ENCODE measurements at regions not wholly inside any gene's neighbourhood (a gene's known extent, or its start where the extent isn't known, plus 50 kb on each side); places are given as distances from the start of the nearest gene placed in this dataset.

- DNase-seq (ENCODE audit: insufficient read length, low spot score) (no peak), FAIRE-seq (no peak)
- TF ChIP-seq POLR2AphosphoS5 (IDR thresholded peaks at IDR 0.05; ENCODE audit: low read depth, low read length) (no peak), PAX5 (IDR thresholded peaks at IDR 0.05; ENCODE audit: insufficient read depth, low read length, severe bottlenecking) (no peak), POU2F2 (IDR thresholded peaks at IDR 0.05; ENCODE audit: low read depth, low read length) (no peak), TAF1 (IDR thresholded peaks at IDR 0.05; ENCODE audit: low read depth, low read length) (no peak), POLR2A (IDR thresholded peaks at IDR 0.05; ENCODE audit: low read depth, low read length) (no peak), SPI1 (IDR thresholded peaks at IDR 0.05; ENCODE audit: low read depth, low read length) (no peak)
Measured at GRCh38 chr9:17988489-17988888, 409.6 kb downstream of the SH3GL2 start.

GRCh38 chr9:17990602-17991001, 411.7 kb downstream of the SH3GL2 start:
- no peak for DNase-seq (ENCODE audit: insufficient read length, low spot score)
- FAIRE-seq, result no peak
- no peak for TF ChIP-seq SPI1 (IDR thresholded peaks at IDR 0.05; ENCODE audit: low read depth, low read length)
- TF ChIP-seq POLR2AphosphoS5 (IDR thresholded peaks at IDR 0.05; ENCODE audit: low read depth, low read length), result no peak
- TF ChIP-seq POU2F2 (IDR thresholded peaks at IDR 0.05; ENCODE audit: low read depth, low read length), result no peak
- no peak for TF ChIP-seq POLR2A (IDR thresholded peaks at IDR 0.05; ENCODE audit: low read depth, low read length)
- no peak for TF ChIP-seq PAX5 (IDR thresholded peaks at IDR 0.05; ENCODE audit: insufficient read depth, low read length, severe bottlenecking)
- no peak for TF ChIP-seq TAF1 (IDR thresholded peaks at IDR 0.05; ENCODE audit: low read depth, low read length)

GRCh38 chr9:17993024-17993423, 414.2 kb downstream of the SH3GL2 start:
- TF ChIP-seq SPI1 (IDR thresholded peaks at IDR 0.05; ENCODE audit: low read depth, low read length), result no peak
- no peak for TF ChIP-seq POLR2AphosphoS5 (IDR thresholded peaks at IDR 0.05; ENCODE audit: low read depth, low read length)
- no peak for TF ChIP-seq POLR2A (IDR thresholded peaks at IDR 0.05; ENCODE audit: low read depth, low read length)
- TF ChIP-seq PAX5 (IDR thresholded peaks at IDR 0.05; ENCODE audit: insufficient read depth, low read length, severe bottlenecking), result no peak
- TF ChIP-seq TAF1 (IDR thresholded peaks at IDR 0.05; ENCODE audit: low read depth, low read length), result no peak
- TF ChIP-seq POU2F2 (IDR thresholded peaks at IDR 0.05; ENCODE audit: low read depth, low read length), result no peak

GRCh38 chr9:17994695-17995425, 416.0 kb downstream of the SH3GL2 start:
- DNase-seq (ENCODE audit: insufficient read length, low spot score) (no peak), FAIRE-seq (no peak)

More at GRCh38 chr9:17993024-17993423, 414.2 kb downstream of the SH3GL2 start:
- DNase-seq (ENCODE audit: insufficient read length, low spot score), result no peak
- FAIRE-seq, result no peak

GRCh38 chr9:17996728-17997127, 417.9 kb downstream of the SH3GL2 start:
- DNase-seq (ENCODE audit: insufficient read length, low spot score) (no peak), FAIRE-seq (no peak)
- TF ChIP-seq POU2F2 (IDR thresholded peaks at IDR 0.05; ENCODE audit: low read depth, low read length) (no peak), POLR2A (IDR thresholded peaks at IDR 0.05; ENCODE audit: low read depth, low read length) (no peak), POLR2AphosphoS5 (IDR thresholded peaks at IDR 0.05; ENCODE audit: low read depth, low read length) (no peak), PAX5 (IDR thresholded peaks at IDR 0.05; ENCODE audit: insufficient read depth, low read length, severe bottlenecking) (no peak), SPI1 (IDR thresholded peaks at IDR 0.05; ENCODE audit: low read depth, low read length) (no peak), TAF1 (IDR thresholded peaks at IDR 0.05; ENCODE audit: low read depth, low read length) (no peak)

More at GRCh38 chr9:17994695-17995425, 416.0 kb downstream of the SH3GL2 start:
- TF ChIP-seq TAF1 (IDR thresholded peaks at IDR 0.05; ENCODE audit: low read depth, low read length) (no peak), SPI1 (IDR thresholded peaks at IDR 0.05; ENCODE audit: low read depth, low read length) (no peak), POLR2A (IDR thresholded peaks at IDR 0.05; ENCODE audit: low read depth, low read length) (no peak), PAX5 (IDR thresholded peaks at IDR 0.05; ENCODE audit: insufficient read depth, low read length, severe bottlenecking) (no peak), POU2F2 (IDR thresholded peaks at IDR 0.05; ENCODE audit: low read depth, low read length) (no peak), POLR2AphosphoS5 (IDR thresholded peaks at IDR 0.05; ENCODE audit: low read depth, low read length) (no peak)

- TF ChIP-seq PAX5 (IDR thresholded peaks at IDR 0.05; ENCODE audit: insufficient read depth, low read length, severe bottlenecking) (no peak), POU2F2 (IDR thresholded peaks at IDR 0.05; ENCODE audit: low read depth, low read length) (no peak), POLR2A (IDR thresholded peaks at IDR 0.05; ENCODE audit: low read depth, low read length) (no peak), TAF1 (IDR thresholded peaks at IDR 0.05; ENCODE audit: low read depth, low read length) (no peak), POLR2AphosphoS5 (IDR thresholded peaks at IDR 0.05; ENCODE audit: low read depth, low read length) (no peak), SPI1 (IDR thresholded peaks at IDR 0.05; ENCODE audit: low read depth, low read length) (no peak)
- DNase-seq (ENCODE audit: insufficient read length, low spot score) (no peak), FAIRE-seq (no peak)
Measured at GRCh38 chr9:18002718-18003438, 424.0 kb downstream of the SH3GL2 start.

- TF ChIP-seq POLR2AphosphoS5 (IDR thresholded peaks at IDR 0.05; ENCODE audit: low read depth, low read length), result no peak
- DNase-seq (ENCODE audit: insufficient read length, low spot score) (no peak), FAIRE-seq (no peak)
Measured at GRCh38 chr9:18006591-18006990, 427.7 kb downstream of the SH3GL2 start.

- FAIRE-seq, result no peak
- no peak for TF ChIP-seq POLR2AphosphoS5 (IDR thresholded peaks at IDR 0.05; ENCODE audit: low read depth, low read length)
- no peak for TF ChIP-seq SPI1 (IDR thresholded peaks at IDR 0.05; ENCODE audit: low read depth, low read length)
- TF ChIP-seq POU2F2 (IDR thresholded peaks at IDR 0.05; ENCODE audit: low read depth, low read length), result no peak
- TF ChIP-seq PAX5 (IDR thresholded peaks at IDR 0.05; ENCODE audit: insufficient read depth, low read length, severe bottlenecking), result no peak
- no peak for TF ChIP-seq POLR2A (IDR thresholded peaks at IDR 0.05; ENCODE audit: low read depth, low read length)
Measured at GRCh38 chr9:18007621-18008020, 428.8 kb downstream of the SH3GL2 start.

GRCh38 chr9:18009902-18010301, 431.0 kb downstream of the SH3GL2 start:
- DNase-seq (ENCODE audit: insufficient read length, low spot score) (no peak), FAIRE-seq (no peak)
- no peak for TF ChIP-seq SPI1 (IDR thresholded peaks at IDR 0.05; ENCODE audit: low read depth, low read length)
- TF ChIP-seq TAF1 (IDR thresholded peaks at IDR 0.05; ENCODE audit: low read depth, low read length), result no peak
- no peak for TF ChIP-seq POLR2AphosphoS5 (IDR thresholded peaks at IDR 0.05; ENCODE audit: low read depth, low read length)
- TF ChIP-seq POLR2A (IDR thresholded peaks at IDR 0.05; ENCODE audit: low read depth, low read length), result no peak
- no peak for TF ChIP-seq POU2F2 (IDR thresholded peaks at IDR 0.05; ENCODE audit: low read depth, low read length)
- TF ChIP-seq PAX5 (IDR thresholded peaks at IDR 0.05; ENCODE audit: insufficient read depth, low read length, severe bottlenecking), result no peak

More at GRCh38 chr9:18007621-18008020, 428.8 kb downstream of the SH3GL2 start:
- DNase-seq (ENCODE audit: insufficient read length, low spot score), result no peak
